HuH-7.5 (cell line): ENCODE measurements at regions not wholly inside any gene's neighbourhood (a gene's known extent, or its start where the extent isn't known, plus 50 kb on each side); places are given as distances from the start of the nearest gene placed in this dataset.

Experiments
- DNase-seq: peaks from one replicate; pipeline ENCODE4 v3.0.0; 2011; ENCODE audit warnings: low spot score

GRCh38 chr5:89268460-89268859 is 385.5 kb upstream of the MEF2C start:
- no peak for DNase-seq

- DNase-seq = no peak
Measured at GRCh38 chr5:89267788-89268187, 384.8 kb upstream of the MEF2C start.

GRCh38 chr5:89265511-89266179 is 382.7 kb upstream of the MEF2C start:
- no peak for DNase-seq

GRCh38 chr5:89263846-89264245 is 380.9 kb upstream of the MEF2C start:
- DNase-seq = no peak

- DNase-seq = no peak
Measured at GRCh38 chr5:89262030-89262429, 379.0 kb upstream of the MEF2C start.

GRCh38 chr5:89260254-89260653 is 377.3 kb upstream of the MEF2C start:
- DNase-seq = no peak

GRCh38 chr5:89255845-89256463 is 373.0 kb upstream of the MEF2C start:
- DNase-seq = no peak

- no peak for DNase-seq
Measured at GRCh38 chr5:89253666-89254352, 370.8 kb upstream of the MEF2C start.

- no peak for DNase-seq
Measured at GRCh38 chr5:89246864-89247263, 363.9 kb upstream of the MEF2C start.

GRCh38 chr5:89246252-89246651 is 363.3 kb upstream of the MEF2C start:
- DNase-seq = no peak

- no peak for DNase-seq
Measured at GRCh38 chr5:89243611-89244010, 360.6 kb upstream of the MEF2C start.

- no peak for DNase-seq
Measured at GRCh38 chr5:89241186-89241585, 358.2 kb upstream of the MEF2C start.

- DNase-seq = no peak
Measured at GRCh38 chr5:89236900-89237299, 353.9 kb upstream of the MEF2C start.

- DNase-seq = no peak
Measured at GRCh38 chr5:89233462-89233861, 350.5 kb upstream of the MEF2C start.

- DNase-seq = no peak
Measured at GRCh38 chr5:89232139-89232603, 349.2 kb upstream of the MEF2C start.

GRCh38 chr5:89230178-89230577 is 347.2 kb upstream of the MEF2C start:
- DNase-seq = no peak

GRCh38 chr5:89229331-89230070 is 346.5 kb upstream of the MEF2C start:
- DNase-seq = no peak

- DNase-seq = no peak
Measured at GRCh38 chr5:89228355-89228754, 345.4 kb upstream of the MEF2C start.

- DNase-seq = no peak
Measured at GRCh38 chr5:89218364-89218763, 335.4 kb upstream of the MEF2C start.

- DNase-seq = no peak
Measured at GRCh38 chr5:89216606-89217005, 333.6 kb upstream of the MEF2C start.

- no peak for DNase-seq
Measured at GRCh38 chr5:89213573-89213972, 330.6 kb upstream of the MEF2C start.

GRCh38 chr5:89211836-89212235 is 328.9 kb upstream of the MEF2C start:
- DNase-seq = no peak

GRCh38 chr5:89208811-89209210 is 325.8 kb upstream of the MEF2C start:
- no peak for DNase-seq
